SK-MEL-5 (cell line): ENCODE measurements at regions not wholly inside any gene's neighbourhood (a gene's known extent, or its start where the extent isn't known, plus 50 kb on each side); places are given as distances from the start of the nearest gene placed in this dataset.

Source experiments
- small RNA-seq, 2 experiments: library from RNA; depleted of rRNA; stranded (forward); fragments of <200 nt; gene quantifications; one replicate each; pipeline ENCODE3, GENCODE V24; 2014

Small RNA genes in the stretch of these regions (small RNA-seq; reads per million reads assigned to genes)
- gene AC082651.2: 0 reads per million in 2 experiments
- 0 to 0.05 reads per million in 2 experiments for gene RNU4-73P
